Keratinocyte (primary cell): ENCODE measurements at regions not wholly inside any gene's neighbourhood (a gene's known extent, or its start where the extent isn't known, plus 50 kb on each side); places are given as distances from the start of the nearest gene placed in this dataset.

ENCODE experiments used
- DNase-seq: peaks from one replicate; pipeline ENCODE4 v3.0.0-alpha.2; 2011; ENCODE audit warnings: low read depth, missing footprints, low spot score
- FAIRE-seq: peaks from 2 replicates; lab custom pipeline; 2011; peaks lifted over from hg19 to GRCh38; lab: Jason Lieb, UNC
- H2AFZ ChIP-seq: 2 replicates; pipeline ENCODE4 v1.6.0; 2012; ENCODE audit warnings: low read length, control low read depth, inconsistent platforms; ENCODE audit not compliant: control insufficient read depth
- H3K27ac ChIP-seq: 2 replicates; pipeline ENCODE4 v1.5.1; 2011; ENCODE audit warnings: low read length; ENCODE audit not compliant: control insufficient read depth, insufficient read depth
- H3K27me3 ChIP-seq: 3 replicates; pipeline ENCODE4 v1.6.0; 2011; ENCODE audit warnings: low read length; ENCODE audit not compliant: control insufficient read depth, insufficient read depth; ENCODE audit errors: extremely low read depth
- H3K36me3 ChIP-seq, 2 experiments: 2 replicates in 1 of 2; 3 replicates in 1 of 2; pipeline ENCODE4 v1.5.1; 2011; ENCODE audit warnings: low read length in 2 of 2, mild to moderate bottlenecking in 1 of 2; ENCODE audit not compliant: control insufficient read depth in 2 of 2, insufficient read depth in 2 of 2; ENCODE audit errors: extremely low read depth in 1 of 2
- H3K4me1 ChIP-seq: 3 replicates; pipeline ENCODE4 v1.5.1; 2011; ENCODE audit warnings: low read length; ENCODE audit not compliant: control insufficient read depth, insufficient read depth; ENCODE audit errors: extremely low read depth
- H3K4me2 ChIP-seq: 3 replicates; pipeline ENCODE4 v1.6.0; 2011; ENCODE audit warnings: low read depth, low read length; ENCODE audit not compliant: control insufficient read depth, insufficient read depth; ENCODE audit errors: extremely low read depth
- H3K4me3 ChIP-seq, 3 experiments: fragments of 200-600 bp in 1 of 3; sonication (generic) in 1 of 3; 2 replicates in 2 of 3; 3 replicates in 1 of 3; pipeline ENCODE4 v1.5.1; 2011 to 2016; ENCODE audit warnings: low read length in 3 of 3, mild to moderate bottlenecking in 3 of 3, control low read depth in 2 of 3, inconsistent platforms in 1 of 3, low read depth in 1 of 3, mixed read lengths in 1 of 3, mixed run types in 1 of 3, moderate library complexity in 1 of 3; ENCODE audit not compliant: control insufficient read depth in 2 of 3, insufficient read depth in 2 of 3; ENCODE audit errors: extremely low read depth in 1 of 3
- H3K79me2 ChIP-seq: 2 replicates; pipeline ENCODE4 v1.6.0; 2012; ENCODE audit warnings: low read length; ENCODE audit not compliant: control insufficient read depth, insufficient read depth
- H3K9ac ChIP-seq: 3 replicates; pipeline ENCODE4 v1.6.0; 2011; ENCODE audit warnings: low read length; ENCODE audit not compliant: control insufficient read depth, insufficient read depth; ENCODE audit errors: extremely low read depth
- H3K9me1 ChIP-seq: 3 replicates; pipeline ENCODE4 v1.6.0; 2011; ENCODE audit warnings: low read length; ENCODE audit not compliant: control insufficient read depth, insufficient read depth; ENCODE audit errors: extremely low read depth
- H3K9me3 ChIP-seq: 2 replicates; pipeline ENCODE4 v1.5.1; 2012; ENCODE audit warnings: low read depth, low read length; ENCODE audit not compliant: control insufficient read depth
- H4K20me1 ChIP-seq: 3 replicates; pipeline ENCODE4 v1.6.0; 2011; ENCODE audit warnings: low read length; ENCODE audit not compliant: control insufficient read depth, insufficient read depth; ENCODE audit errors: extremely low read depth
- CTCF ChIP-seq, 3 experiments: IDR thresholded peaks in 1 of 3; conservative IDR thresholded peaks in 1 of 3; optimal IDR thresholded peaks in 1 of 3; 2 replicates in 2 of 3; 3 replicates in 1 of 3; pipeline versions ENCODE3 to v1.5.1; 2011; ENCODE audit warnings: low read length in 3 of 3, mild to moderate bottlenecking in 3 of 3, moderate library complexity in 2 of 3, control low read depth in 1 of 3, inconsistent platforms in 1 of 3; ENCODE audit not compliant: insufficient read depth in 2 of 3; ENCODE audit errors: extremely low read depth in 1 of 3
- EZH2 ChIP-seq: IDR thresholded peaks from one replicate; pipeline ENCODE4 v1.6.1; 2012; ENCODE audit warnings: inconsistent platforms, mild to moderate bottlenecking, low read length, moderate library complexity
- dilution Hi-C: fragments of 300-500 bp; cut with MboI; formaldehyde crosslinking; loops from one replicate; pipeline ENCODE4 v1.7.0; 2020; ENCODE audit warnings: low sequenced_read_pairs; ENCODE audit not compliant: extremely low pct_ligation_motif_present

GRCh38 chr1:73910062-73910461, 287.9 kb downstream of the LRRIQ3 start:
- Histone ChIP-seq H3K27ac (no peak overlapping the region), H3K79me2 (no peaks in the 10 kb centered on the region), H4K20me1 (no peaks in the 10 kb centered on the region), H3K9me1 (no peaks in the 10 kb centered on the region), H3K27me3 (no peaks in the 10 kb centered on the region), H3K4me3 (no peak overlapping the region), H3K36me3 (no peaks in the 10 kb centered on the region), H2AFZ (no peak overlapping the region), H3K9ac (no peak overlapping the region), H3K4me2 (no peak overlapping the region), H3K4me1 (no peaks in the 10 kb centered on the region), H3K9me3 (no peaks in the 10 kb centered on the region)
- no peak for FAIRE-seq
- no peak for DNase-seq
- dilution Hi-C loops, result no loop called here
- TF ChIP-seq EZH2 (no peak), CTCF (optimal IDR thresholded peaks at IDR 0.05 in 1 of 3, IDR thresholded peaks at IDR 0.05 in 1 of 3, conservative IDR thresholded peaks at IDR 0.05 in 1 of 3; ENCODE audit: extremely low read depth in 1 of 3, insufficient read depth in 2 of 3, low read length in 3 of 3) (no peak)

- Histone ChIP-seq H3K9me1 (no peaks in the 10 kb centered on the region), H3K4me2 (no peak overlapping the region), H3K79me2 (no peaks in the 10 kb centered on the region), H3K36me3 (no peaks in the 10 kb centered on the region), H3K4me1 (no peaks in the 10 kb centered on the region), H3K9ac (no peak overlapping the region), H3K27me3 (no peaks in the 10 kb centered on the region), H4K20me1 (no peaks in the 10 kb centered on the region), H3K4me3 (no peak overlapping the region), H2AFZ (no peak overlapping the region), H3K27ac (no peak overlapping the region), H3K9me3 (no peaks in the 10 kb centered on the region)
- TF ChIP-seq EZH2 (no peak), CTCF (optimal IDR thresholded peaks at IDR 0.05 in 1 of 3, IDR thresholded peaks at IDR 0.05 in 1 of 3, conservative IDR thresholded peaks at IDR 0.05 in 1 of 3; ENCODE audit: extremely low read depth in 1 of 3, insufficient read depth in 2 of 3, low read length in 3 of 3) (no peak)
- no peak for FAIRE-seq
- dilution Hi-C loops, result no loop called here
- no peak for DNase-seq
Observed at GRCh38 chr1:73909043-73909562, 288.9 kb downstream of the LRRIQ3 start.
